GM12878 (cell line): ENCODE measurements at regions not wholly inside any gene's neighbourhood (a gene's known extent, or its start where the extent isn't known, plus 50 kb on each side); places are given as distances from the start of the nearest gene placed in this dataset.

Source experiments
- ATAC-seq: fragments of 200-7000 bp; cut with Tn5 transposase; 3 replicates; pipeline ENCODE4 v1.9.1; 2020; ENCODE audit warnings: mild to moderate bottlenecking, moderate library complexity
- BruUV-seq: library from RNA; stranded (reverse); fragments of 400-500 nt; replicated peaks from 2 replicates; lab custom pipeline; 2021; lab: Mats Ljungman, UMichigan
- CTCF ChIA-PET: fragments of 300-600 bp; sonication (Branson Sonifier 250); formaldehyde crosslinking; extraction: SDS; loops from one replicate; lab custom pipeline; 2021; ENCODE audit warnings: inconsistent platforms; lab: Yijun Ruan, JAX
- POLR2A ChIA-PET: fragments of 350-600 bp; formaldehyde crosslinking; extraction: SDS; loops from one replicate; lab custom pipeline; 2021; ENCODE audit warnings: inconsistent platforms; lab: Charles Lee
- RAD21 ChIA-PET: fragments of 300-600 bp; sonication (Branson Sonifier 250); formaldehyde crosslinking; loops from one replicate; lab custom pipeline; 2023; ENCODE audit warnings: antibody characterized with exemption; ENCODE audit not compliant: unreplicated experiment; lab: Charles Lee
- SMC1A ChIA-PET: fragments of 300-600 bp; sonication (Branson Sonifier 250); formaldehyde crosslinking; loops from one replicate; lab custom pipeline; 2023; ENCODE audit not compliant: unreplicated experiment, uncharacterized antibody; lab: Charles Lee
- DNase-seq: peaks from one replicate; pipeline ENCODE4 v3.0.0-alpha.2; 2011; ENCODE audit warnings: low read depth, low spot score
- FAIRE-seq: peaks from 3 replicates; lab custom pipeline; 2011; peaks lifted over from hg19 to GRCh38; lab: Jason Lieb, UNC
- H2AFZ ChIP-seq: 2 replicates; pipeline ENCODE4 v1.6.0; 2011; ENCODE audit warnings: low read depth, low read length, control low read depth; ENCODE audit not compliant: control insufficient read depth
- H3K27ac ChIP-seq: 2 replicates; pipeline ENCODE4 v1.5.1; 2011; ENCODE audit warnings: control low read depth; ENCODE audit not compliant: control insufficient read depth, insufficient read depth
- H3K27me3 ChIP-seq, 2 experiments: replicated peaks in 1 of 2; 2 replicates each; pipeline versions ENCODE4 v1.6.0 to v1.6.1; 2011; ENCODE audit warnings: low read length in 1 of 2; ENCODE audit not compliant: control insufficient read depth in 2 of 2, insufficient read depth in 2 of 2
- H3K36me3 ChIP-seq, 2 experiments: 2 replicates each; pipeline ENCODE4 v1.5.1; 2011; ENCODE audit warnings: low read length in 1 of 2; ENCODE audit not compliant: control insufficient read depth in 2 of 2, insufficient read depth in 2 of 2
- H3K4me1 ChIP-seq: 2 replicates; pipeline ENCODE4 v1.6.1; 2011; ENCODE audit warnings: mild to moderate bottlenecking, low read length, moderate library complexity, mixed read lengths; ENCODE audit not compliant: control insufficient read depth, insufficient read depth
- H3K4me2 ChIP-seq: 2 replicates; pipeline ENCODE4 v1.6.0; 2011; ENCODE audit warnings: control low read depth; ENCODE audit not compliant: control insufficient read depth, insufficient read depth
- H3K4me3 ChIP-seq: fragments of 200-600 bp; sonication (generic); 2 replicates; pipeline ENCODE4 v1.5.1; 2016
- H3K79me2 ChIP-seq: 2 replicates; pipeline ENCODE4 v1.6.0; 2011; ENCODE audit warnings: low read length; ENCODE audit not compliant: control insufficient read depth, insufficient read depth
- H3K9ac ChIP-seq: 2 replicates; pipeline ENCODE4 v1.8.0; 2011; ENCODE audit warnings: low read length, control low read depth, mixed read lengths; ENCODE audit not compliant: control insufficient read depth, insufficient read depth
- H3K9me3 ChIP-seq: replicated peaks from 3 replicates; pipeline ENCODE4 v1.5.1; 2011; ENCODE audit warnings: mild to moderate bottlenecking, low read length; ENCODE audit not compliant: control insufficient read depth, insufficient read depth
- H4K20me1 ChIP-seq: 2 replicates; pipeline ENCODE4 v1.6.0; 2011; ENCODE audit not compliant: control insufficient read depth, insufficient read depth
- BACH1 ChIP-seq: fragments of 450-650 bp; IDR thresholded peaks from 2 replicates; pipeline ENCODE4 v1.6.1; 2017; ENCODE audit warnings: mild to moderate bottlenecking, borderline replicate concordance
- BRCA1 ChIP-seq: IDR thresholded peaks from 2 replicates; pipeline ENCODE4 v1.6.1; 2011; ENCODE audit warnings: low read depth, low read length, improper control_type of control experiment
- CBX5 ChIP-seq: sonication (generic); IDR thresholded peaks from 2 replicates; pipeline ENCODE4 v1.6.1; 2016; ENCODE audit warnings: low read depth, moderate library complexity, mild to moderate bottlenecking, inconsistent platforms
- E2F8 ChIP-seq: fragments of 450-650 bp; IDR thresholded peaks from 2 replicates; pipeline ENCODE4 v1.6.1; 2018; ENCODE audit warnings: mild to moderate bottlenecking, low read depth, moderate library complexity; ENCODE audit not compliant: partially characterized antibody
- EED ChIP-seq: sonication (generic); IDR thresholded peaks from 2 replicates; pipeline ENCODE4 v1.6.1; 2016; ENCODE audit warnings: antibody characterized with exemption, low read depth
- EP300 ChIP-seq, 2 experiments: fragments of 150-350 bp in 1 of 2; IDR thresholded peaks; 2 replicates each; pipeline ENCODE4 v1.6.1; 2011 to 2012; ENCODE audit warnings: low read depth in 2 of 2, low read length in 2 of 2, borderline replicate concordance in 1 of 2, improper control_type of control experiment in 1 of 2, inconsistent platforms in 1 of 2; ENCODE audit not compliant: control insufficient read depth in 1 of 2
- IKZF2 ChIP-seq, 2 experiments: fragments of 450-650 bp; IDR thresholded peaks; 2 replicates each; pipeline ENCODE4 v1.6.1; 2017; ENCODE audit warnings: mild to moderate bottlenecking in 2 of 2, moderate library complexity in 2 of 2
- IRF5 ChIP-seq: fragments of 450-650 bp; IDR thresholded peaks from 2 replicates; pipeline ENCODE4 v1.6.1; 2017; ENCODE audit warnings: borderline replicate concordance
- MAX ChIP-seq: IDR thresholded peaks from 2 replicates; pipeline ENCODE4 v1.6.1; 2012; ENCODE audit warnings: low read depth, low read length, improper control_type of control experiment
- NFXL1 ChIP-seq: fragments of 450-650 bp; IDR thresholded peaks from 2 replicates; pipeline ENCODE4 v1.6.1; 2017; ENCODE audit warnings: antibody characterized with exemption, mild to moderate bottlenecking, borderline replicate concordance
- POLR2AphosphoS2 ChIP-seq: IDR thresholded peaks from 2 replicates; pipeline ENCODE4 v1.6.1; 2011; ENCODE audit warnings: low read depth, mild to moderate bottlenecking, low read length, improper control_type of control experiment, moderate library complexity
- RELB ChIP-seq: fragments of 450-650 bp; IDR thresholded peaks from 2 replicates; pipeline ENCODE4 v1.6.1; 2017; ENCODE audit warnings: low read depth, mild to moderate bottlenecking, moderate library complexity
- SIX5 ChIP-seq: IDR thresholded peaks from 2 replicates; pipeline ENCODE4 v1.6.1; 2011; ENCODE audit warnings: mild to moderate bottlenecking, low read depth, low read length, moderate library complexity; ENCODE audit not compliant: severe bottlenecking
- SMC3 ChIP-seq: IDR thresholded peaks from 2 replicates; pipeline ENCODE4 v1.6.1; 2011; ENCODE audit warnings: low read length, improper control_type of control experiment, borderline replicate concordance
- TARDBP ChIP-seq: IDR thresholded peaks from 2 replicates; pipeline ENCODE4 v1.6.1; 2016; ENCODE audit warnings: borderline replicate concordance
- TCF7 ChIP-seq: IDR thresholded peaks from 2 replicates; pipeline ENCODE4 v1.6.1; 2014; ENCODE audit warnings: antibody characterized with exemption, borderline replicate concordance
- WGBS: methylation state at CpG from one replicate; pipeline ENCODE4 v1.1.6; 2016; ENCODE audit warnings: low lambda C conversion rate; ENCODE audit not compliant: insufficient replicate concordance, insufficient coverage; ENCODE audit errors: missing lambda C conversion rate; 5-methylcytosine and 5-hydroxymethylcytosine counted together
- in situ Hi-C: fragments of 300-500 bp; cut with MboI; formaldehyde crosslinking; loops from 9 replicates; pipeline ENCODE4 v1.14.3; 2018; ENCODE audit warnings: mixed read lengths
- intact Hi-C: fragments of 100-400 bp; cut with micrococcal nuclease; formaldehyde crosslinking; loops from one replicate; pipeline ENCODE4 v1.14.2; 2022; ENCODE audit not compliant: unreplicated experiment

GRCh38 chr11:112661146-112661545, 300.1 kb upstream of the NCAM1 start:
- DNase-seq = no peak
- SMC1A ChIA-PET = interaction anchor here (1.4 kb wide), 1 partner anchor 73 kb away, joined by 4 read pairs; no protein-coding TSS in a partner anchor
- 29% methylated on average over 1 of the region's 1 CpG for WGBS
- POLR2A ChIA-PET = no interaction called here
- Histone ChIP-seq H3K4me3 (no peak overlapping the region), H3K36me3 (no peaks in the 10 kb centered on the region), H3K79me2 (no peaks in the 10 kb centered on the region), H3K4me2 (no peak overlapping the region), H3K4me1 (peaks cover 11% of the 10 kb centered on the region), H3K27ac (no peak overlapping the region), H4K20me1 (no peaks in the 10 kb centered on the region), H3K9me3 (no peaks in the 10 kb centered on the region), H3K27me3 (no peaks in the 10 kb centered on the region), H2AFZ (no peak overlapping the region), H3K9ac (no peak overlapping the region)
- RAD21 ChIA-PET = no interaction called here
- BruUV-seq = no TSS peak
- no peak for FAIRE-seq
- intact Hi-C loops = no loop called here
- in situ Hi-C loops = no loop called here
- CTCF ChIA-PET = no interaction called here
- no peak for ATAC-seq
- TF ChIP-seq CBX5 = no peak
- TF ChIP-seq IKZF2 (IDR thresholded peaks at IDR 0.05) = no peak
- TF ChIP-seq TARDBP = no peak
- TF ChIP-seq NFXL1 = no peak
- no peak for TF ChIP-seq MAX
- TF ChIP-seq SIX5 = no peak
- TF ChIP-seq SMC3 = no peak
- no peak for TF ChIP-seq EED
- no peak for TF ChIP-seq EP300 (IDR thresholded peaks at IDR 0.05; ENCODE audit: borderline replicate concordance in 1 of 2, control insufficient read depth in 1 of 2, low read depth in 2 of 2, low read length in 2 of 2)
- no peak for TF ChIP-seq TCF7
- TF ChIP-seq BACH1 = no peak
- no peak for TF ChIP-seq RELB
- no peak for TF ChIP-seq E2F8
- TF ChIP-seq POLR2AphosphoS2 = no peak
- TF ChIP-seq IRF5 = no peak
- TF ChIP-seq BRCA1 = no peak
